22Rv1 (cell line): ENCODE measurements at regions not wholly inside any gene's neighbourhood (a gene's known extent, or its start where the extent isn't known, plus 50 kb on each side); places are given as distances from the start of the nearest gene placed in this dataset.
"Not testable (repeated sequence)": the region's sequence is repeated elsewhere in the genome, so short reads cannot be mapped to it uniquely, and the experiment has no call there.

Experiments
- H3K27ac ChIP-seq: fragments of 450-650 bp; 2 replicates; pipeline ENCODE4 v1.5.1; 2017
- CTCF ChIP-seq: fragments of 450-650 bp; IDR thresholded peaks from 2 replicates; pipeline ENCODE4 v1.5.1; 2017; ENCODE audit warnings: mild to moderate bottlenecking
- ZFX ChIP-seq: fragments of 450-650 bp; IDR thresholded peaks from 2 replicates; pipeline ENCODE4 v1.6.1; 2017; ENCODE audit warnings: antibody characterized with exemption, borderline replicate concordance

- TF ChIP-seq CTCF (no peak), ZFX (no peak)
- H3K27ac ChIP-seq: no peak overlapping the region
Measured at GRCh38 chr2:21866316-21866715, 742.5 kb downstream of the TDRD15 start.

- TF ChIP-seq ZFX (no peak), CTCF (no peak)
- H3K27ac ChIP-seq: no peak overlapping the region
Measured at GRCh38 chr2:21887881-21888280, 764.1 kb downstream of the TDRD15 start.

GRCh38 chr2:21890041-21890440, 766.3 kb downstream of the TDRD15 start:
- no peak overlapping the region for H3K27ac ChIP-seq
- TF ChIP-seq CTCF: no peak
- no peak for TF ChIP-seq ZFX

- H3K27ac ChIP-seq: no peak overlapping the region
- no peak for TF ChIP-seq CTCF
- no peak for TF ChIP-seq ZFX
Measured at GRCh38 chr2:21890716-21891115, 766.9 kb downstream of the TDRD15 start.

GRCh38 chr2:21891191-21891590, 767.4 kb downstream of the TDRD15 start:
- TF ChIP-seq CTCF: no peak
- TF ChIP-seq ZFX: no peak
- no peak overlapping the region for H3K27ac ChIP-seq

GRCh38 chr2:21892140-21892539, 768.4 kb downstream of the TDRD15 start:
- no peak overlapping the region for H3K27ac ChIP-seq
- TF ChIP-seq CTCF (no peak), ZFX (no peak)

GRCh38 chr2:21895200-21895599, 771.4 kb downstream of the TDRD15 start:
- no peak for TF ChIP-seq CTCF
- no peak for TF ChIP-seq ZFX
- H3K27ac ChIP-seq: no peak overlapping the region

- H3K27ac ChIP-seq: not testable (repeated sequence)
Measured at GRCh38 chr2:21908712-21909380, 785.1 kb downstream of the TDRD15 start.
